ENCODE measurements at regions not wholly inside any gene's neighbourhood (a gene's known extent, or its start where the extent isn't known, plus 50 kb on each side); places are given as distances from the start of the nearest gene placed in this dataset.
A peak's percentile ranks its signal among the peaks of the same experiment; 100 is the strongest.

DNA sequence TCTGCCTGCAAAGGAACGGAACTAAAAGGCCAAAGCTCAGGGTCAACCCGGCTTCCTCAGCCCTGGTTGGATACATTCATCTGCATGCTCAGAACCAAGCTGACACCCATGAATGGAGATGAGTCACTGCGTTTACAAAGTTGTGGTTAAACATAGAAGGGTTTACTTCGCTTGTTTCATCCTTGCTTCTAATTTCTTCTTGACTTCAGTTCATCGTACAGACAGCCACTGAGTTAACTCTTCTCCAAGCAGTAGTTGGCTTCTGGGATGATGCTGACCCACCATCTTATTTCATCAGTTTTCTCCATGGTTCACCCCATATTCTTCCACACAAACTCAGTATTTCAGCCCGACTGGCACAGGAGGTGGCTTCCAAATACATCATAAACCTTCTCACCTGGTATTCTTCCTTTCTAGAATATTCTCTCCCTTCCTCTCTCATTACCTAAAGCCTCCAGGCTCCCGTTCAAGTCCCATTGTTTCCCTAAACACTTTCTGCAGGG is 166.3 kb upstream of the RNF32 start:
- TF ChIP-seq, protein P1, sequence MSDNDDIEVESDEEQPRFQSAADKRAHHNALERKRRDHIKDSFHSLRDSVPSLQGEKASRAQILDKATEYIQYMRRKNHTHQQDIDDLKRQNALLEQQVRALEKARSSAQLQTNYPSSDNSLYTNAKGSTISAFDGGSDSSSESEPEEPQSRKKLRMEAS (IDR thresholded peaks at IDR 0.05) = no peak
- TF ChIP-seq EGR1 (IDR thresholded peaks at IDR 0.05) (no peak), YY1 (IDR thresholded peaks at IDR 0.05; ENCODE audit: low read depth) (no peak), ZBTB7A (IDR thresholded peaks at IDR 0.05; ENCODE audit: low read depth) (no peak), EP300 (IDR thresholded peaks at IDR 0.05; ENCODE audit: borderline replicate concordance) (no peak), TAF1 (IDR thresholded peaks at IDR 0.05; ENCODE audit: low read depth) (no peak), REST (IDR thresholded peaks at IDR 0.05; ENCODE audit: low read depth) (no peak), RAD21 (IDR thresholded peaks at IDR 0.05; ENCODE audit: low read depth) (no peak), TEAD4 (IDR thresholded peaks at IDR 0.05) (no peak), FOXM1 (IDR thresholded peaks at IDR 0.05; ENCODE audit: borderline replicate concordance, low read depth) (no peak), TCF12 (IDR thresholded peaks at IDR 0.05; ENCODE audit: low read depth) (no peak), USF1 (IDR thresholded peaks at IDR 0.05) (no peak), CREB1 (IDR thresholded peaks at IDR 0.05; ENCODE audit: low read depth) (no peak), CEBPB (IDR thresholded peaks at IDR 0.05) (no peak), NFIC (IDR thresholded peaks at IDR 0.05) (no peak)

- peak; percentile 62 for TF ChIP-seq RAD21 (IDR thresholded peaks at IDR 0.05; ENCODE audit: low read depth)
- TF ChIP-seq CREB1 (IDR thresholded peaks at IDR 0.05; ENCODE audit: low read depth) = no peak
Measured at GRCh38 chr7:156473476-156474240, 166.9 kb upstream of the RNF32 start.

- no peak for TF ChIP-seq TEAD4 (IDR thresholded peaks at IDR 0.05)
- no peak for TF ChIP-seq USF1 (IDR thresholded peaks at IDR 0.05)
- no peak for TF ChIP-seq YY1 (IDR thresholded peaks at IDR 0.05; ENCODE audit: low read depth)
- no peak for TF ChIP-seq RAD21 (IDR thresholded peaks at IDR 0.05; ENCODE audit: low read depth)
- no peak for TF ChIP-seq EGR1 (IDR thresholded peaks at IDR 0.05)
Measured at GRCh38 chr7:156472267-156472666, 168.3 kb upstream of the RNF32 start.

- TF ChIP-seq CEBPB (IDR thresholded peaks at IDR 0.05) (no peak), YY1 (IDR thresholded peaks at IDR 0.05; ENCODE audit: low read depth) (no peak), TAF1 (IDR thresholded peaks at IDR 0.05; ENCODE audit: low read depth) (no peak), EP300 (IDR thresholded peaks at IDR 0.05; ENCODE audit: borderline replicate concordance) (no peak), TEAD4 (IDR thresholded peaks at IDR 0.05) (no peak), TCF12 (IDR thresholded peaks at IDR 0.05; ENCODE audit: low read depth) (no peak), EGR1 (IDR thresholded peaks at IDR 0.05) (no peak), ZBTB7A (IDR thresholded peaks at IDR 0.05; ENCODE audit: low read depth) (no peak), USF1 (IDR thresholded peaks at IDR 0.05) (no peak), FOXM1 (IDR thresholded peaks at IDR 0.05; ENCODE audit: borderline replicate concordance, low read depth) (no peak), RAD21 (IDR thresholded peaks at IDR 0.05; ENCODE audit: low read depth) (no peak), CREB1 (IDR thresholded peaks at IDR 0.05; ENCODE audit: low read depth) (no peak), REST (IDR thresholded peaks at IDR 0.05; ENCODE audit: low read depth) (no peak), NFIC (IDR thresholded peaks at IDR 0.05) (no peak)
- TF ChIP-seq, protein P1 (IDR thresholded peaks at IDR 0.05) = no peak
Measured at GRCh38 chr7:156470399-156471320, 169.9 kb upstream of the RNF32 start.

Data from Ishikawa (cell line).